ENCODE measurements at regions not wholly inside any gene's neighbourhood (a gene's known extent, or its start where the extent isn't known, plus 50 kb on each side); places are given as distances from the start of the nearest gene placed in this dataset.

- TF ChIP-seq HNF4A (conservative IDR thresholded peaks at IDR 0.05) (no peak), GABPA (IDR thresholded peaks at IDR 0.05 in 1 of 2, conservative IDR thresholded peaks at IDR 0.05 in 1 of 2) (no peak), CTCF (IDR thresholded peaks at IDR 0.05; ENCODE audit: low read depth, low read length, missing input control) (no peak), RAD21 (IDR thresholded peaks at IDR 0.05) (no peak), FOXA1 (IDR thresholded peaks at IDR 0.05) (no peak), YY1 (IDR thresholded peaks at IDR 0.05) (no peak), TAF1 (conservative IDR thresholded peaks at IDR 0.05) (no peak), REST (IDR thresholded peaks at IDR 0.05) (no peak), JUND (IDR thresholded peaks at IDR 0.05) (no peak), RXRA (IDR thresholded peaks at IDR 0.05) (no peak), MAX (IDR thresholded peaks at IDR 0.05) (no peak), ATF3 (IDR thresholded peaks at IDR 0.05) (no peak)
Measured at GRCh38 chr1:96492236-96492635, 229.3 kb upstream of the PTBP2 start.

Measured in liver (tissue), 3 donors.